Right renal cortex interstitium (tissue), 3 donors: ENCODE measurements at regions not wholly inside any gene's neighbourhood (a gene's known extent, or its start where the extent isn't known, plus 50 kb on each side); places are given as distances from the start of the nearest gene placed in this dataset.

Source experiments
- DNase-seq, 3 donors: peaks; one replicate each; pipeline ENCODE4 v3.0.0-alpha.2; 2013; ENCODE audit warnings: low read depth in 3 of 3, low spot score in 2 of 3

DNA sequence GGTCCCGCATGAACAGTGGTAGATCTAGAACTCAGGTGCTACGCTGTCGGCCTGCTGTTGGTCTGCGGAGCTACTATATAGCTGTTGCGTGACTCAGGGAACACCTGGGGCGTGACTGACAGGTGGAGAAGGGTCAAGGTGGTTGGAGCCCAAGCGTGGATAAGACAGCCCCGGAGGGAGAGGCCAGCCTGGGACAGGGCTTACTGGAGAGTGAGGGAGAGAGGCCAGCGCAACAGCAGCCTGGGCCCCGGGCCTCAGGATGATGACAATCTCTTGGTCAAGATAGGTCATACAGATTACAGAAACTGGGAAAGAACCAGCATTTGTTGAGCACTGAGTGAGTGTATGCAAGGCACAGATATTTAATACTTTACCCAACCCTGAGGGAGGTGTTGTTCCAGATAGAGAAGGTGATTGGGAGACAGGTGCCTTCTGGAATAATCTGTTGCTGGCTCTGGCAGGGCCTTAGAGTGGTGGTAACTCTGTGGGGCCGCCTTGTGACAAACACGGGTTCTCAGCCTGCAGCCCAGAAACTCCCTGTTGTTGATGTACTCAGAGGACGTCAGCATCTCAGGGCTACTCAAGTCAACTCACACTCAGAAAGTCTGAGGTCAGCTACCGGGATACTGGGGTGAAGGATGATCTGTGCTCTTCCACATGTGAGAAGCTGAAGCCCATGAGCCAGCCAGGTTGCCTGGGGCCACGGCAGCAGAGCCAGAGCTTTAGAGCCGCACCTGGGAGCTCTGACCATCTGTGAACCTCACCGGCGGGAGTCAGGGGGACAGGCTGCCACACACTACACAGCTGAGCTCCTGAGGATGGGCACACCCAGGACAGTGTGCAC lies 265.4 kb upstream of the HES1 start:
- DNase-seq = no peak

DNA sequence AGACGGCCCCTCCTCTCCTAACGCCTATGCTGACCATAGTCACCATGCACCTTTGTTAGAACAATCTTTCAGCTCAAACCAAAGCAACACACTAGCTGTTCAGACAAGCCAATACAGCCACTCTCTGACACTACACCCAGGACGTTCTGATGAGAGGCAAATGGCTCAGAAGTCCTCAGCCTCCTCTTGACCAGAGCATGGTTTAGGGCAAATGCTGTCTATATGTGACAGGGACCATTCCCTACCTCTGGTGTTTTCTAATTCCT lies 264.8 kb upstream of the HES1 start:
- no peak for DNase-seq

DNA sequence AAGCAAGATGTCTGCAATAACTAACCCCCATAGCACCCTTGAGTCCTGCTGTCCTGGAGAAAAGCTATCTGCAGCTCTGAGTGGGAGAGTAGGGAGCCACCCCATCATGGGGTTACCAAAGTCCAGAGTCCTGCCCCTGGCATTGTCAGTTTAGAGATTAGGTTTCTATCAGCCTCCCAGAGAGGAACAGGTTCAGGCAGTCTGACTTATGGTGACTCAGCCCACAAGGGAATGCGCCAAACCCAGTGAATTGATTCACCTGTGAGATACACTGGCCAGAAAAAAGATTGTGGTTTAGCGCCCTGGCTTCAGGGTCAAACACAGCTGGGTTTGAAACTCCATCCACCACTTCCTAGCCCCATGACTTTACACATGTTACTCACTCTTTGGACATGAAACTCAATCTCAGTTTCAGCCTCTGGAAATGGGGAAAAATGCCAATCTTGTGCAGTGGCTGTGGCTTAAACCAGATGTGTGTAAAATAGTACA lies 263.6 kb upstream of the HES1 start:
- DNase-seq = no peak

DNA sequence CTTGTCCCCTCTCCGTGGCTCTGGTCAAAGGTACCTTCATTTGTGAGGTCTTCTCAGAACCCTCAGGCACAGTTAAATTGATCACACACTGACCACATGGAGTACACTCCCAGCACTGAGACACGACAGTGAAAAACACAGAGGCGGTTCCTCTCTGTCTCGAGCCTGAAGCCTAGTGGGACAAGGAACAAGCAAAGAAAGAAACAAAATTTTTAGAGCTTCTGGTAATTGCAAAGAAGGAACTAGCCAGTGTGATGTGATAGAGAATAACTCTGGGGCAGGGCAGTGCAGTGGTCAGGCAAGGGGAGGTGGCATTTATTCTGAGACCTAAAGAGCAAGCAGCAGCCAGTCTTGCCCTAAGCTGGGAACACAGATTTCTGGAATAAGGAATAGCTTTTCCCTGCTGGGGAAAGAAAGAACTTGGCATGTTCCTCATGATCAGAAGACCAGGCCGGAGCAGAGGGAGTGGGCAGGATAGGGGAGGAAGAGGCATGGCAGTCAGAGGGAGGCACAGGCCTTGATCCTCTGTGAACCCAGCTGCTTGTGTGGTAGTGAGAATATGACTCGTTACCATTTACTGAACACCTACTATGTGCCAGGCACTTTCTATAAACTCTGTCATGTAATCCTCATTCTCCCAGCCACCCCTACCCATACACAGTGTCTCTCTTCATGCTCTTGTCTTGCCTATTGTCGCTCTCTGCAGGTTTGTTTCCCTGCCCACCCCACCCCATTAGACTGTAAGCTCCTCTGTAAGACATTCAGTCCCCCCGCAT lies 262.3 kb upstream of the HES1 start:
- DNase-seq = no peak

DNA sequence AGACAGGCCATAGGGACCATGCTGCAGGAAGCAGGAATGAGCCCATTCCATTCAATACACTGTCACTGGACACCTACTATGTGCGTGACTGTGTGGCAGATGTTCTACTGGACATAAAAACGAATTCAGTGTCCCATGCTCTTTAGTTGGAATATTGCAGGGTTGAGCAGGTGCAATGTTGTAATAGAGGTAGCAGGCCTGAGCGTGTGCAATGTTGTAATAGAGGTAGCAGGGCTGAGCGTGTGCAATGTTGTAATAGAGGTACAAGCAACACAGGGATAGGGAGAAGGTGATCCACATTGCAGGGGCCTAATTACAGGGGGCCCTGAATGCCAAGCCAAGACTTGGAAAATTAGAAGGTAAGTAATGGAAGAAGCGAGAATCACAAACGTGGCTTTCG lies 261.4 kb upstream of the HES1 start:
- no peak for DNase-seq

DNA sequence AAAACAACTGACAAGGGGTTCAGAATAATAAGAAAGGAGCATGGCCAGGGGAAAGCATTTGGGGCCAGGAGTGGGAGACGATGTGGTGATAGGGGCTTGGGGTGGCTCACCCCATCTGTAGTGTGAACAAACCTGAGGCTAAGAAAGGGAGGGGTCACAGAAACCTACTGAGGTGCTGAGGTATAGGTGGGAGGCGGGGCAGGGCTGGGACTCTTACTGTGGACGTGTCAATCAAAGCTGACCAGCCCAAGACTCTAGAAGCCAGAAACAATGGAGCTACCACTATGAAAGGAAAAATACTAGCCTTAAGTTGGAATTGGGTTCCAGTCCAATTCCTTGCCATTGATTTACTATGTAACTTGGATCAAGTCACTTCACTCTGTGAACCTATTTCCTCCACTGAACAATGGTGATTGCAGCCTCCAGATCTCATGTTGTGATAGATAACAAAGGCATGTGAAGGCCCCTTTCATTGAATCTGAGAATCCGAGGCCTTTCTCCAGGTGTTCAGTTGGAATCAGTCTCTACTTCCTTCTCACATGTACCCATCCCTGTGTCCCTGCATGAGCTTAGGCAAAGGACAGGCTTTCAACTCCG lies 260.9 kb upstream of the HES1 start:
- no peak for DNase-seq

DNA sequence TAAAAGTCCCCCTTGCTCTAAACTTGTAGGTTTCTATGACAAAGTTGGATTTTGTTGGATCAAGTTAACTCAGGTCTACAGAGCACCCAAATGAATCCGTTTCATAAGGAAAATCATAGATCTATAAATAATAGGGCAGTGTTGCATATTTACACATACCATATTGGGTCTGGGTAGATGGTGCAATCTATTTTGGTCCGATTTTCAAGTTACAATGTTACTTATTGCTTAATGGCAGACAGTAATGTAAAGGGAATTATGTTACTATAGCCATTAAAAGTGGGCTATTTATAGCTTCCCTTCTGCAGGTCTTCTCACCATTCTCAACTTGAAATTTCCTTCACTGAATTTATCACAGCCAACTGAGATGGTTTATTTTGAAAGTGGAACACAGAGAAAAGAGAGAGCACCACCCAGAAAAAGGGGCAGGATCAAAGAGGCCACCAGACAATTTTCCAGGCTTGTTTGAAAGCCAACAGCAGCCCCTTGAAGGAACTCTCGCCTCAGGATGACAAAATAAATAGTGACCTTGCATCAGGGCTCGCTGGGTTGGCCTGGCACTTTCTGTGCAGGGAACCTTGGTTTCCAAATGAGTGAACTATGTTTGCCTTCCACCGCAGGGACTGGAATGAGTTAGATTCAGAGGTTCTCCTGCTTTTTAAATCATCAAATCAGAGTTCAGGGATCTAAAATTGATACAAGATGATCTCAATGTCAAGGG lies 260.2 kb upstream of the HES1 start:
- DNase-seq = no peak

DNA sequence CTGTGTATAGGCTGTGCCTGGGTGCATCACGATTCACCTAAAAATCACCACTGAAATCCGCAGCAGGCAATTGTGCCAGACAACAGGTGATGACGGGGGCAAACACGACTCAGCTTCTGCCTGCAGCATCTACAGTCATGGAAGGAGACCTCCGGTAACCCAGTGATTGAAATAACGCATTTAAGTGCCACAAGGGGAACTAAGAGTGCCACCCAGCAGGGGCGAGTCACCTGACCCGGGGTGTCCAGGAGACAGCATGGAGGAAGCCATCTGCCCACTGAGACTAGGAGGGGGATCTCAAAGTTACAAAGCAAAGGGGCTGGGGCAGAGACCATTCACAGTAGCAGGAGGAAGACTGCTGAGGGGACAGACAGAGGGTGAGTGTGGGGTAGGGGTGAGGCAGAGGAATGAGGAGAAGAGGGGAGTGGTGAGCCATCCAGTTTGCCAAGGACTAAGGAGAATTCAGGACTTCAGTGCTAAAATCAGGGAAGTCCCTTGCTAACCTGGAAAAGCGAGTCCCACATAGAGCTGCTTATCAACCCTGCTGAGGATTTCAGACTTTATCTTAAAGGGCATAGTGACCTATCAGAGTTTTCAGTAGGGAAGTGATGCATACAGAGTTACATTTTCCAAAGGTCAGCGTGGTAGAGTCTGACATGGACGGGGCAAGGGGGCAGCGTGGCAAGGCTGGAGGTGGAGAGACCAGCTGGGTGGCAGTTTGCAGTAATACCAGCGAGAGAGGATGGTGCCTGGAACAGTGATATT lies 256.7 kb upstream of the HES1 start:
- no peak for DNase-seq

DNA sequence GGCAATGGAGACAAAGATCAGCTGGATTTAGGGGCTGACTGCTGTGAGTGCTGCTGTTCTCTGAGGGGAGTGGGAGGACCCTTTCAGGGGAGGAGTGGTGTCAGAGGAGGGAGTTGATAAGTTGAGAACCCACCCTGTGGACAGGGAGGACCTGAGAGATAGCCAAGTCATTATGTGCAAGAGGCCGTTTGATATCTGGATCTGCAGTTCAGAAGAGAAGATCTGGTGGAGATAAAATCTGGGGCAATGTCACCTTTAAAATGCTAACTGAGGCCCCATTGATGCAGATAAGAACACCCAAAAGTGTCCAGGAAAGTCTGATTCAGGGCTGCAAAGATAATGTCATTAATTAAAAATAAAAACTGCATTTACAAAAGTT lies 256.1 kb upstream of the HES1 start:
- DNase-seq = no peak

DNA sequence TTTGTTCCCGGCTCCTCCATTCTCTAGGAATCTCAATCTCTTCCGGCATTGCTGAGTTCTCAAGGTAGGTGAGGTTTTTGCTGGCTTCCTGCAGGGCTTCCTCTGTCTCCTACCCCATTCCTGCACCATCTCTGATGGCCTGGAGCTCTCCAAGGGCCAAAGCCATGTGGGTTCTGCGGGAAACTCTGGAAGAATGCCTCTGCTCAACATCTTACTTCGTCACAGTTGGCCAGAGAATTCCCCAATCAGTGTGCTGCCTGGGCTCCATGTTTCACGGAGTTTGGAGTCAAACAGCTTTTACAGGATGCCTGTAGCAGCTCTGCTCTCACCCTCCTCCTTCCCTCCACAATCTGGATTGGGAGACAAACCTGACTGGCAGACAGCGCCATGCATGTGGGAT lies 253.9 kb upstream of the HES1 start:
- no peak for DNase-seq

DNA sequence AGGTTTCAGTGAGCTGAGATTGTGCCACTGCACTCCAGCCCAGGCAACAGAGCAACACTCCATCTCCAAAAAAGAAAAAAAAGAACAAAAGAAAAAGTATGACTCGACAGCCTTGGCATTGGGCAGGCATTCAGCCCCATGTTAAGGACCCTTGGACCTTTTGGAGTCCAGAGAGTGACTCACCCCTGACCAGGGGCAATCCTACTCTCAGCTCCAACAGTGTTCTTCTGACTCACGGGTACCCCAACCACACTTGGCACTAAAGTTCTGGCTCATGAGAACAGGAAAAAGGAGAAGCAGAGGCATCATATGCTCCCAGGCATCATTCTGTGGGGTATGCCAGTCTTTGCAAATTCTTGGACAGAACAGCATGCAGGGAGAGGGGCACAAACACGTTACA lies 252.4 kb upstream of the HES1 start:
- no peak for DNase-seq

DNA sequence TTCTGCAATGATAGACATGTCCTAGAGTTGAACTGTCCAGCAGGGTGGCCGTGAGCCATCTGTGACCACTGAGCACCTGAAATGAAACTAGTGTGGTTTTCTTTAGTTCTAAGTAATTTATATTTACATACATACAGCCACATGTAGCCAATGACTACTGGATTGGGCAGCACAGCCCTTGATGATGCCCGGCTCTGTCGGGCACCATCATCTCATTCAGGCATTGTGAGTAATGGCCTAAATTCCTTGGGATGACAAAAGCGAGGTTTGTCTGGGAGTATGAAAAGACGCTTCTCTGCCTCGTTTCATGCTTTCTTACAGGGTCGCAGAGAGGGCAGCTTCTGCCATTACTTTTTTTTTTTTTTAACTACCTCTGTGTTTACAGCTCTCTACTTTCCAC lies 251.9 kb upstream of the HES1 start:
- no peak for DNase-seq

DNA sequence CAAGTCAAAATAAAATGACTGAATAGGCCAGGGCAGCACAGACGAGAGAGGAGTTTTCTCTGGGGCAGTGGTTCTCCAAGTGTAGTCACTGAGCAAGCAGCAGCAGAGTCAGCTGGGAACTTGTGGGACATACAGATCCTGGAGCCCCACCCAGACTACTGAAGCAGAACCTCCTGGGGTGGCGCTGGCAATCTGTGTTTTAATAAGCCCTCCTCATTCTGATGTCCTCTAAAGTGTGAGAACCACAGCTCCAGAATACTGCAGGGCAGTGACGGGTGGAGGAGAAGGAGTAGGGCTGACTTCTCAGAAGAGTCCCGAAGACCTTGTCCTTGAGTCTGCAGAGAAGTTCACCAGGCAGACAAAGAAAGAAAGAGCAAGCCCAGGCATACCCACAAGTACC lies 251.3 kb upstream of the HES1 start:
- no peak for DNase-seq

DNA sequence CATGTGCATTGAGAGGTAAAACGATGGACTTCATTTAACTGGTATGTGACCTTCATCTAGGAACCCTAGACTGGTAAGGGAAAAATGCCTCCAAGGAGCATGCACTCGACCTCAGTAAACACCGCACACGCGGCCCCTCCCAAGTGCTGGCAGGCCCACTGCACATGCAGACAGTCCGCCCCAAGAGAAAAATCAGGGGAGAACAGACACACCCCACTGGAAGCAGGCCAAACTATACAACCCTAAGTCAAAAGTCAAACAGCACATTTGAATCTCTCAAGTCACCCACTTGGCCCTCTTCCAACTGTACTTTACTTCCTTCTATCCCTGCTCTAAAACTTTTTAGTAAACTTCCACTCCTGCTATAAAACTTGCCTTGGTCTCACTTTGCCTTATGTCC lies 250.1 kb upstream of the HES1 start:
- no peak for DNase-seq

DNA sequence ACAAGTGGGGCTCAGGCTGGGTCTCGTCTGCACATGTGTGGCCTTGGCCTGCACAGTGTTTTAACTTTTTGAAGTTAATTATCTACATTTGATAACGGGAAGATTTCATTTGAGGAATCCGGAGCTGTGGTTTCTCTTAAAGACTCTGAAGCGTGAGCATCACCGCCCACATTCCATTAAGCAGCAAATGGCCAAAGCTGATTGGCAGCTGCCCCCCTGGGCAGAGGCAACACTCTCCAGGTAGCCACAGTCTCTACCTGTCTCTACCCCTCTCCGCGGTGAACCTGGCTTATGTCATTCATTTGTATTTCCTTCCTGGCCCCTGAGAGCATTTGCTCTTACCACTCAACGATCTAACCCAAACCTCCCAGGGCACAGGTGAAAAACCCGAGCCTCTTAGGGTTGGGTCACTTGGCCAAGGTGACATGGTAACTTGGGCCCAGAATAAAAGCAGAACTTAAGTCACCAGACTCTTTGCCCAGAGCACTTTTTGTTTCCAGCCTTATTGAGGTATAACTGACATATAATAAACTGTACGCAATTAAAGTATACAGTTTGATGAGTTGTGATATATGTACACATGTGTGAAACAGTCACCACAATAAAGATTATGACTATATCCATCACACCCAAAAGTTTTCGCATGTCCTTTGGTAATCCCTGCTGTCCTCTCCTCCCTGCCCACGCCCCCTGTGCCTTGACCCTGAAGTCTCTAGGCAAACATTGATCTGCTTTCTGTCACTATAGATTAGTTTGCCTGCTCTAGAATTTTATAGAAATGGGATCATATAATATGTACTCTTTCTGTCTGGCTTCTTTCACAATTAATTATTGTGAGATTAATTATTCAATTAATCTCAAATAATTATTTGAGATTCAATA lies 245.7 kb upstream of the HES1 start:
- no peak for DNase-seq

DNA sequence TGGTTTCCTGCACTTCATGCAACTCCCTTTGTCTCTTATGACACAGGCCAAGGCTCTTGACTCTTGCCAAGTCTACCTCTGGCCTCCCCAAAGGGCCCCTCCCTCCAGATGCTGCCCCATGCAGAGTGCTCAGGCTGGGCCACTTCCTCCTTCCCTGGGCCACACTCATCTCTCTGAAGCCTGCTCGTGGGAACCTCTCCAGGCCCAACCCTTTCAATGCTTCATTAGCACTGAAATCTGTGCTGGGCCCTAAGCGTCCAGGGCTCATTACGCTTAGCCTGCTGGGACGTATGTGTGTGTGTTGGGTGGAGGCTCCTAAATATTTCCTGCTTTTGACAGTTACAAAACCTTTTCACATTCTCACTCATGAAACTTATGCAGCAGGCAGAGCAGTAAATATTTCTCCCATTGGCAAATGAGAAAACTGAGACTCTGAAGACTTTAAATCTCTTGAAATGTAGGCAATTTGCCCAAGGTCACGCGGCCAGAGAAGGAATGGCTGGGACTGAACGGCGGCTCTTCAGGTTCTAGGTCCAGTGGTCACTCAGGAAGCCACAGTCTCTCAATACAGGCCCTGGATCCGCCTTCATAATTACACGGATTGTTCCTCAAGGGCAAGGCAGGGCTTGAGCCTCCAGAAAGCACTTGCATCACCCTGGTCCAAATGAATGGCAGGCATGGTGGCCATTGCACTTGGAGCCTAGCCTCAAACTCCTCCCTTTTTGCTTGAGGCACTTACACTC lies 241.7 kb upstream of the HES1 start:
- no peak for DNase-seq

DNA sequence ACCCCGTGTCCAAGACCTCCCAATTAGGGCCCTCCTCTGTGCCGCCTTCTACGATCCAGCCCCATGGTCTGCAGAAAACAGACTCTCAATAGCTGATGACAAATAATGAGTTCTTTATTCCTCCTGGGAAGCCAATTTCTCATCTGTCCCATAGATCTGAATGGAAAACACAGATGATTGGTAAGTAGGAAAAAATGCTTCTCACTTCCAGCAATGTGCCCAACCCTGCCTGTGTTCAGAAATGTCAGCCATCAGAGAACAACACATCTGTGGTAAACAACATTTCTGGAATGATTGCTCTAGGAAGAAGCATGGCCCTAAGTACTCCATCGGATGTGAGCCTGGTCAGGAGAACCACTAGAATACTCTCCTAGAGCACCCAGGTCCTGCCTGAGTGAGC lies 240.5 kb upstream of the HES1 start:
- DNase-seq = no peak

DNA sequence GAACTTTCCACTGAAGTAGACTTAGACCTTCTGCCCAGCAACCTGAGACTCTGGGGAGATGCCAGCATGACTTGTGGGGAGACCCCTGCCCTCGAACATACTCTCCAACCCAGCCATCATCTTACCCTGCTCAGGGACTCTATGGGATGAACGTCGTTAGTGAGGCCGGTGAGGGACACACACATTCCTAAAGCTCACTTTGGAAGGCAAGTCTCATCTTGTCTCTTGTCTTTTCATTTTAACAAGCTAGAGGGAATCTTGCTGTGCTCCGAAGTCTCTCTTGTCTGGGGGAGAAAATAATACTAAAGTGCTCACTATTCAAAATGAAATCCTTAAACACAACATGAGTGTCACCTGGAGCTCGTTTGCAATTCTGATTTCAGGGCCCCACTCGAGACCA lies 239.5 kb upstream of the HES1 start:
- DNase-seq = no peak

DNA sequence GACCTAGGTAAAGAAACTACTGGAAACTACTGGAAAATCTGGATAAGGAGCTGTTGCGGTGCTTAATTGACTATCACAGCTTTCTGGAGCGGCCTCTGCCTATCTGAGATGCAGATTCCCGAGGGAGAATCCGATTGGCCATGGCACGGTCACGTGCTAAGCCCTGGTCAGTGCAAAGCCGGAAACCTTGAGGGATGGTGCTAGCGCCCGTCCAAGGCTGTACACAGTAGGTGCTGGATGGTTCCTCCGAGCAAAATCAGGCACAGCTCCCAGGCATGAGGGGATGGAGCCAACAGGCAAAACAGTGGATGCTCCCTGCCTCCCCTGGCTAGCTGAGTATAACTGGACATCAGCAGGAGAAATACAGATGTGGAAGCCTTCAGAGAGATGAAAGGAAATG lies 238.7 kb upstream of the HES1 start:
- no peak for DNase-seq
